ENCODE measurements at regions not wholly inside any gene's neighbourhood (a gene's known extent, or its start where the extent isn't known, plus 50 kb on each side); places are given as distances from the start of the nearest gene placed in this dataset.
"Not testable (repeated sequence)": the region's sequence is repeated elsewhere in the genome, so short reads cannot be mapped to it uniquely, and the experiment has no call there.

DNA sequence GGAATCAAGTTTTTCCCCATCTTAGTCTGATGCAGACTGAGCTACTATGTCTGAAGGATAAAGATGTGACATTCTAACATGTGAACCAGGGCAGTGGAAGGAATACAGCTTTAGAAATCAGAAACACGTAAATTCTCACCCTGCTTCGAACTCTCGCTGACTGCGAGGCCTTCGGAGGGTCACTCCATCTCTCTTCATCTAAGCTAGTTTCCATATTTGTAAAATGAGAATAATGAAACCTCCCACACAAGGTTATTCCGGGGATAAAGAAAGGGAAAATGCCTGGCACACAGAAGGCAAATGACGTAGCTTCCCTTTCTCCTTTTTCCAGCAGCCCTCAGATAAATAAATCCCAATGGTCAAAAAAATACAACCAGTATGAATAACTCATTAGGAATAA, 152.0 kb downstream of the ATP6V0E2 start:
- H3K79me2 ChIP-seq; H3K4me3 ChIP-seq; H3K36me3 ChIP-seq (replicated peaks; ENCODE audit: insufficient read depth, low read depth); H4K20me1 ChIP-seq (ENCODE audit: insufficient read depth, poor library complexity, severe bottlenecking); H3K4me1 ChIP-seq (ENCODE audit: insufficient read depth); H3K27ac ChIP-seq; DNase-seq (ENCODE audit: low spot score); H2AFZ ChIP-seq; H3K27me3 ChIP-seq; H3K9me3 ChIP-seq (ENCODE audit: low read depth); H3K4me2 ChIP-seq; H3K9me2 ChIP-seq (replicated peaks; ENCODE audit: insufficient read depth): not testable (repeated sequence)
- 83% methylated on average over 7 of the region's 7 CpGs for WGBS (ENCODE audit: low lambda C conversion rate, missing lambda C conversion rate)

DNA sequence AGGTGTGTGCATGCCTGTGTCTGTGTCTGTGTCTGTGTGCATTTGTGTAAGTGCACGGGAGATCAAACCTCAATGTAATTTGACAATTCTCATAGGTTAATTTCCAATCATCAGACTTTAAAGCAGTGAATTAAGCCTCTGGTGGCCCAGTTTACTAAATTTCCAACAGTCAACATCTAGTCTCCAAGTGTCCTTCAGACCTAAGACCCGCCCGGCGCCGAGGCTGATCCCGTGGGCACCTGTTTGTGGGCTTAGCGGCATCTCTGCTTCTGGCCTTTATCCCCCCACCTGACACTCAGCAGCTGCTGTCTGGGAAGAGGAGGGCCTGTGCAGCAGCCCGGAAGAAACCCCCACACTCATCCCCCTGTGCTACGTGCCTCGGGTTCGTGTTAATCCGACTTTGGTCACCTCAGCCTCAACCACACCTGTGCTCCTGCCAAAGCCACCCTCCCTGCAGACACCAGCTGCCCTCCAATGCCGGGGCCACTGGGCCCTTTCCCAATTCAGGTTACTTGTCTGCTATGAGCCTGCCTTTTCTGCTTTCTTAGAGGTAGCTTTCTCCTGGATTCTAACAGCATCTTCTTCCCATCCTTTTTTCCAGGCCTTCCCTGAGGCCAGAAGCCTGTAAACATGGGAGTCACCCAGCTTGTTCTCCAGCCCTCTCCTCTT, 154.7 kb downstream of the ATP6V0E2 start:
- not testable (repeated sequence) for H3K27me3 ChIP-seq; H2AFZ ChIP-seq; H3K4me1 ChIP-seq (ENCODE audit: insufficient read depth); H3K4me3 ChIP-seq; H3K36me3 ChIP-seq (replicated peaks; ENCODE audit: insufficient read depth, low read depth); H3K27ac ChIP-seq; H4K20me1 ChIP-seq (ENCODE audit: insufficient read depth, poor library complexity, severe bottlenecking); H3K9me2 ChIP-seq (replicated peaks; ENCODE audit: insufficient read depth); H3K79me2 ChIP-seq; H3K9me3 ChIP-seq (ENCODE audit: low read depth); H3K4me2 ChIP-seq; DNase-seq (ENCODE audit: low spot score)
- 67% methylated on average over 10 of the region's 13 CpGs for WGBS (ENCODE audit: low lambda C conversion rate, missing lambda C conversion rate)

DNA sequence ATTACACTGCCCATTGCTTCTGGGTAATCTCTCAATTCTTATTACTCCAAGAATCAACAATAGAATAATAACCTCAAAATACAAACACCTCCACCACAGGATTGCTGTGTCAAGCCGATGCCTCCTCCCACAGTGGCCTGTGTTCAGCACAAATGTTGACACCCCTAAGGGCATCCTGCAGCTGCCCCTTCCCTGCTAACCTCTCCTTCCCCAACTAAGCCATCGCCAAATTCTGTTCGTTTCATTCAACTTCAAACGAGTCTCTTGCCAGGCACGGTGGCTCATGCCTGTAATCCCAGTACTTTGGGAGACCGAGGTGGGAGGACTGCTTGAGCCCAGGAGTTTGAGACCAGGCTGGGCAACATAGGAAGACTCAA, 155.2 kb downstream of the ATP6V0E2 start:
- H3K4me3 ChIP-seq; H3K4me2 ChIP-seq; H3K36me3 ChIP-seq (replicated peaks; ENCODE audit: insufficient read depth, low read depth); H4K20me1 ChIP-seq (ENCODE audit: insufficient read depth, poor library complexity, severe bottlenecking); DNase-seq (ENCODE audit: low spot score); H3K79me2 ChIP-seq; H3K4me1 ChIP-seq (ENCODE audit: insufficient read depth); H2AFZ ChIP-seq; H3K9me3 ChIP-seq (ENCODE audit: low read depth); H3K9me2 ChIP-seq (replicated peaks; ENCODE audit: insufficient read depth); H3K27me3 ChIP-seq; H3K27ac ChIP-seq: not testable (repeated sequence)
- 84% methylated on average over 6 of the region's 6 CpGs for WGBS (ENCODE audit: low lambda C conversion rate, missing lambda C conversion rate)

DNA sequence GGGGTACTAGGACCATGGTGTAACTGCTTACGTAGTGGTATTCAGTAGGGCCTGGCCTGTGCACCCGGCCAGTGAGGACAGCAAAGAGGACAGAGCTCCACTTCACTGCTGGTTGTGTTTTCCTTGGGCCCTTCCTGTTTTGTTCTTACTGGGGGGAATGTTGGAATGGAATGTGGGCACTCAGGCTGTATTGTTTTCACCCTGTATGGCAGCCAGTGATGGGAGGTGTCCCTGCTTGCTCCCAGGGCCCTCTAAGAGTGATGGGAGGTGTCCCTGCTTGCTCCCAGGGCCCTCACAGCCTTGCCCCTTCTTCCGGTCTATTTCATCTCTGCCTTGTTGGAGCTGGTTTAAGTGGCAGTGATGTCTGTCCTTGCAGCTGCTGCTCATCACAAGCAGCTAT, 158.0 kb downstream of the ATP6V0E2 start:
- not testable (repeated sequence) for H3K4me3 ChIP-seq; DNase-seq (ENCODE audit: low spot score); H3K27me3 ChIP-seq; H3K79me2 ChIP-seq; H4K20me1 ChIP-seq (ENCODE audit: insufficient read depth, poor library complexity, severe bottlenecking); H3K9me2 ChIP-seq (replicated peaks; ENCODE audit: insufficient read depth); H2AFZ ChIP-seq; H3K9me3 ChIP-seq (ENCODE audit: low read depth); H3K27ac ChIP-seq; H3K36me3 ChIP-seq (replicated peaks; ENCODE audit: insufficient read depth, low read depth); H3K4me2 ChIP-seq; H3K4me1 ChIP-seq (ENCODE audit: insufficient read depth)
- 83% methylated on average over 3 of the region's 3 CpGs for WGBS (ENCODE audit: low lambda C conversion rate, missing lambda C conversion rate)

DNA sequence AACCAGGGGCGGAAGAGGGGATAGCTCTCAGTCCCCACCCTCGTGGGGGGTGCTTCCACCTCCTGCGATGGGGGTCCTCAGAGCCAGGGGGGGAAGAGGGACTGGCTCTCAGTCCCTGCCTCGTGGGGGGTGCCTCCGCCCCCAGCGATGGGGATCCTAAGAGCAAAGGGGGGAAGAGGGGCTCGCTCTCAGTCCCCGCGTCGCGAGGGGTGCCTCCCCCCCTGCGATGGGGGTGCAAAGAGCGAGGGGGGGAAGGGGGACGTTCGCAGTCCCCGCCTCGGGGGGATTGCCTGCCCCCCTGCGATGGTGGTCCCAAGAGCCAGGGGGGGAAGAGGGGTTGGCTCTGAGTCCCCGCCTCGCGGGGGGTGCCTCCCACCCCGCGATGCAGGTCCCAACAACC, 159.9 kb downstream of the ATP6V0E2 start:
- not testable (repeated sequence) for H4K20me1 ChIP-seq (ENCODE audit: insufficient read depth, poor library complexity, severe bottlenecking); H3K9me3 ChIP-seq (ENCODE audit: low read depth); H3K4me2 ChIP-seq; H3K79me2 ChIP-seq; DNase-seq (ENCODE audit: low spot score); H3K4me3 ChIP-seq; H2AFZ ChIP-seq; H3K9me2 ChIP-seq (replicated peaks; ENCODE audit: insufficient read depth); H3K4me1 ChIP-seq (ENCODE audit: insufficient read depth); H3K27me3 ChIP-seq; H3K27ac ChIP-seq; H3K36me3 ChIP-seq (replicated peaks; ENCODE audit: insufficient read depth, low read depth)
- WGBS (ENCODE audit: low lambda C conversion rate, missing lambda C conversion rate), result 100% methylated on average over 1 of the region's 23 CpGs

DNA sequence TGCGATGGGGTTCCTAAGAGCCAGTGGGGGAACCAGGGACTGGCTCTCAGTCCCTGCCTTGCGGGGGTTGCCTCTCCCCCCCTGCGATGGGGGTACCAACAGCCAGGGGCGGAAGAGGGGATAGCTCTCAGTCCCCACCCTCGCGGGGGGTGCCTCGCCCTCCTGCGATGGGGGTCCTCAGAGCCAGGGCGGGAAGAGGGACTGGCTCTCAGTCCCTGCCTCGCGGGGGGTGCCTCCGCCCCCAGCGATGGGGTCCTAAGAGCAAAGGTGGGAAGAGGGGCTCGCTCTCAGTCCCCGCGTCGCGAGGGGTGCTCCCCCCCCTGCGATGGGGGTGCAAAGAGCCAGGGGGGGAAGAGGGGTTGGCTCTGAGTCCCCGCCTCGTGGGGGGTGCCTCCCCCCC, 162.0 kb downstream of the ATP6V0E2 start:
- not testable (repeated sequence) for H2AFZ ChIP-seq, H3K4me2 ChIP-seq

DNA sequence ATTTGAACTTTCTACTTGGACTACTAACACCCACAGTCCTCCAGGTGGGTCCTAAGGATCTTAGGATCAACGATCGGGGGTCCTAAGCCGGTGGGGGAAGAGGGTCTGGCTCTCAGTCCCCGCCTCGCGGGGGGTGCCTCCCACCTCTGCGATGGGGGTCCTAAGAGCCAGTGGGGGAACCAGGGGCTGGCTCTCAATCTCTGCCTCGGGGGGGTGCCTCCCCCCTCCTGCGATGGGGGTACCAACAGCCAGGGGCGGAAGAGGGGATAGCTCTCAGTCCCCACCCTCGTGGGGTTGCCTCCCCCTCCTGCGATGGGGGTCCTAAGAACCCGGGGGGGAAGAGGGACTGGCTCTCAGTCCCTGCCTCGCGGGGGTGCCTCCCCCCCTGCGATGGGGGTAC, 165.3 kb downstream of the ATP6V0E2 start:
- H3K9me3 ChIP-seq (ENCODE audit: low read depth); H3K4me1 ChIP-seq (ENCODE audit: insufficient read depth); H3K9me2 ChIP-seq (replicated peaks; ENCODE audit: insufficient read depth); H3K79me2 ChIP-seq; DNase-seq (ENCODE audit: low spot score); H3K27ac ChIP-seq; H3K27me3 ChIP-seq; H3K36me3 ChIP-seq (replicated peaks; ENCODE audit: insufficient read depth, low read depth); H3K4me3 ChIP-seq; H4K20me1 ChIP-seq (ENCODE audit: insufficient read depth, poor library complexity, severe bottlenecking); H2AFZ ChIP-seq; H3K4me2 ChIP-seq: not testable (repeated sequence)
- WGBS (ENCODE audit: low lambda C conversion rate, missing lambda C conversion rate), result 82% methylated on average over 6 of the region's 16 CpGs

More for the DNA sequence above, 162.0 kb downstream of the ATP6V0E2 start:
- not testable (repeated sequence) for H4K20me1 ChIP-seq (ENCODE audit: insufficient read depth, poor library complexity, severe bottlenecking); H3K9me2 ChIP-seq (replicated peaks; ENCODE audit: insufficient read depth); H3K27ac ChIP-seq; H3K79me2 ChIP-seq; H3K36me3 ChIP-seq (replicated peaks; ENCODE audit: insufficient read depth, low read depth); H3K9me3 ChIP-seq (ENCODE audit: low read depth); H3K4me3 ChIP-seq; H3K27me3 ChIP-seq; H3K4me1 ChIP-seq (ENCODE audit: insufficient read depth); DNase-seq (ENCODE audit: low spot score)
- 80% methylated on average over 2 of the region's 21 CpGs for WGBS (ENCODE audit: low lambda C conversion rate, missing lambda C conversion rate)

DNA sequence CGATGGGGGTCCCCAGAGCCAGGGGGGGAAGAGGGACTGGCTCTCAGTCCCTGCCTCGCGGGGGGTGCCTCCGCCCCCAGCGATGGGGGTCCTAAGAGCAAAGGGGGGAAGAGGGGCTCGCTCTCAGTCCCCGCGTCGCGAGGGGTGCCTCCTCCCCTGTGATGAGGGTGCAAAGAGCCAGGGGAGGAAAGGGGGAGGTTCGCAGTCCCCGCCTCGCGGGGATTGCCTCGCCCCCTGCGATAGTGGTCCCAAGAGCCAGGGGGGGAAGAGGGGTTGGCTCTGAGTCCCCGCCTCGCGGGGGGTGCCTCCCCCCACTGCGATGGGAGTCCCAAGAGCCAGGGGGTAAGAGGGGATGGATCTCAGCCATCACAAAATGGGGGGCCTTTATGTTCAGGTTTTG, 168.5 kb downstream of the ATP6V0E2 start:
- not testable (repeated sequence) for H3K4me3 ChIP-seq; H3K79me2 ChIP-seq; H4K20me1 ChIP-seq (ENCODE audit: insufficient read depth, poor library complexity, severe bottlenecking); H3K9me3 ChIP-seq (ENCODE audit: low read depth); H3K9me2 ChIP-seq (replicated peaks; ENCODE audit: insufficient read depth); H2AFZ ChIP-seq; H3K27me3 ChIP-seq; DNase-seq (ENCODE audit: low spot score); H3K4me2 ChIP-seq; H3K27ac ChIP-seq; H3K4me1 ChIP-seq (ENCODE audit: insufficient read depth); H3K36me3 ChIP-seq (replicated peaks; ENCODE audit: insufficient read depth, low read depth)
- no CpG with 5 or more reads among the region's 20 CpGs for WGBS (ENCODE audit: low lambda C conversion rate, missing lambda C conversion rate)

DNA sequence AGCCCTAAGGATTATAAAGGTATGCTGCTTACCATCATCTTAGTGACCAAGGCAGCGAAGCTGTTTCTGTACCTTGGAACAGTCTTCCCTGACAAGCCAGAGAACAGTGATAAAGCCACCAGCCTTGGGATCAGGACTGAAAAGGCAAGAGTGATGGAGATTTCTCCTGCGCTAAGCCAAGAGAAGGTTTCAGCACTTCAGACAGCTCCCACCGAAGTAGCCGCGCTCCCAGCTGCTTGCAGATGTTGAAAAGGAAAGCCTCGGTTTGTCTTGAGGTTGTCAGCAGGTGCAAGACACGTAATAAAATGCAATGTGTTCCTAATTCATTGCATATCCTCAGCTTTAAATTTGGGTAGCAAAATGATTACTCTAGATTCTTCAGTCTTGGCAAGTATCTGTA, 171.0 kb downstream of the ATP6V0E2 start:
- H3K9me2 ChIP-seq (replicated peaks; ENCODE audit: insufficient read depth); H3K4me3 ChIP-seq; H3K27ac ChIP-seq; H3K9me3 ChIP-seq (ENCODE audit: low read depth); H3K36me3 ChIP-seq (replicated peaks; ENCODE audit: insufficient read depth, low read depth); H3K79me2 ChIP-seq; H2AFZ ChIP-seq; H3K4me1 ChIP-seq (ENCODE audit: insufficient read depth); H4K20me1 ChIP-seq (ENCODE audit: insufficient read depth, poor library complexity, severe bottlenecking); H3K4me2 ChIP-seq: not testable (repeated sequence)
- DNase-seq (ENCODE audit: low spot score), result peak; percentile 72
- peaks cover 13% of the 10 kb centered on the region for H3K27me3 ChIP-seq
- WGBS (ENCODE audit: low lambda C conversion rate, missing lambda C conversion rate), result 8% methylated on average over 7 of the region's 7 CpGs

All from hepatocyte (in vitro differentiated cells).